SK-N-MC (cell line): ENCODE measurements at regions not wholly inside any gene's neighbourhood (a gene's known extent, or its start where the extent isn't known, plus 50 kb on each side); places are given as distances from the start of the nearest gene placed in this dataset.

ENCODE experiments used
- FOXP2 ChIP-seq: optimal IDR thresholded peaks from 2 replicates; pipeline ENCODE3; 2011; ENCODE audit warnings: mild to moderate bottlenecking, moderate library complexity; ENCODE audit not compliant: insufficient read depth; ENCODE audit errors: extremely low read length, control extremely low read depth
- POLR2AphosphoS5 ChIP-seq: IDR thresholded peaks from 2 replicates; pipeline ENCODE4 v1.6.1; 2012; ENCODE audit warnings: mild to moderate bottlenecking, low read depth, low read length, borderline replicate concordance

- TF ChIP-seq POLR2AphosphoS5 = no peak
- TF ChIP-seq FOXP2 = no peak
These were observed 255.3 kb downstream of the EDEM1 start for GRCh38 chr3:5442786-5443138.
